ENCODE measurements at regions not wholly inside any gene's neighbourhood (a gene's known extent, or its start where the extent isn't known, plus 50 kb on each side); places are given as distances from the start of the nearest gene placed in this dataset.

DNA sequence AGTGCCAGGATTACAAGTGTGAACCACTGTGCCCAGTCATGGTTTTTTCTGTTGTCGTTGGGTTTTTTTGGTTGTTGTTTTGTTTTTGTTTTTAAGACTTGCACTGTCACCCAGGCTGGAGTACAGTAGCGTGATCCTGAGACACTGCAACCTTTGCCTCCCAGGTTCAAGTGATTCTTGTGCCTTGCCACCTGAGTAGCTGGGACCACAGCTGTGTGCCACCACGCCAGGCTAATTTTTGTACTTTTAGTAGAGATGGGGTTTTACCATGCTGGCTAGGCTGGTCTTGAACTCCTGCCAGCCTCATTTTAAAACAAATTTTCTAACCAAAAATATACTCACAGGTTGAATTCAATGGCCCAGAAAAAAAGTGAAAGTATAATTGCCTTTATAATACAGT, 174.1 kb downstream of the AHR start:
- H3K27me3 ChIP-seq (ENCODE audit: insufficient read depth, low read depth) = no peaks in the 10 kb centered on the region
- DNase-seq = no peak
- H3K4me3 ChIP-seq = no peak overlapping the region
- no peak overlapping the region for H3K27ac ChIP-seq
- no peaks in the 10 kb centered on the region for H4K20me1 ChIP-seq (ENCODE audit: insufficient read depth)
- TF ChIP-seq CTCF (conservative IDR thresholded peaks at IDR 0.05) (no peak), EZH2 (IDR thresholded peaks at IDR 0.05; ENCODE audit: low read depth) (no peak)
- H3K79me2 ChIP-seq (ENCODE audit: low read depth) = no peaks in the 10 kb centered on the region
- POLR2A ChIA-PET (ENCODE audit: unreplicated experiment) = no interaction called here
- no peaks in the 10 kb centered on the region for H3K9me3 ChIP-seq (ENCODE audit: insufficient read depth, low read depth)
- no peaks in the 10 kb centered on the region for H3F3A ChIP-seq (ENCODE audit: insufficient read depth, low read depth)
- 0 out of 2 replicates have a peak, but pooled peaks cover 3% of the 10 kb centered on the region for H3K9me2 ChIP-seq (ENCODE audit: insufficient read depth)
- H3K4me2 ChIP-seq = no peak overlapping the region
- no peaks in the 10 kb centered on the region for H3K36me3 ChIP-seq (ENCODE audit: low read depth)
- H3K4me1 ChIP-seq (replicated peaks; ENCODE audit: insufficient read depth) = no peaks in the 10 kb centered on the region
- H2AFZ ChIP-seq = no peak overlapping the region
- CTCF ChIA-PET = no interaction called here
- intact Hi-C loops (cut with micrococcal nuclease; ENCODE audit: unreplicated experiment) = no loop called here
- no TSS peak for BruUV-seq (replicated peaks)

- H3K27me3 ChIP-seq (ENCODE audit: insufficient read depth, low read depth) = no peaks in the 10 kb centered on the region
- no peak for TF ChIP-seq CTCF (conservative IDR thresholded peaks at IDR 0.05)
- no peak for TF ChIP-seq EZH2 (IDR thresholded peaks at IDR 0.05; ENCODE audit: low read depth)
- H3K4me2 ChIP-seq = no peak overlapping the region
- H3K9me2 ChIP-seq (ENCODE audit: insufficient read depth) = 0 out of 2 replicates have a peak, but pooled peaks cover 3% of the 10 kb centered on the region
- H3K36me3 ChIP-seq (ENCODE audit: low read depth) = no peaks in the 10 kb centered on the region
- H3K27ac ChIP-seq = no peak overlapping the region
- no peak overlapping the region for H2AFZ ChIP-seq
- no peaks in the 10 kb centered on the region for H3K79me2 ChIP-seq (ENCODE audit: low read depth)
- H4K20me1 ChIP-seq (ENCODE audit: insufficient read depth) = no peaks in the 10 kb centered on the region
- no TSS peak for BruUV-seq (replicated peaks)
- H3K4me1 ChIP-seq (replicated peaks; ENCODE audit: insufficient read depth) = no peaks in the 10 kb centered on the region
- DNase-seq = no peak
- H3F3A ChIP-seq (ENCODE audit: insufficient read depth, low read depth) = no peaks in the 10 kb centered on the region
- ChIA-PET POLR2A (ENCODE audit: unreplicated experiment) (no interaction called here), CTCF (interaction anchor here (0.7 kb wide), 1 partner anchor 103 kb away, joined by 3 read pairs; no protein-coding TSS in a partner anchor)
- H3K4me3 ChIP-seq = no peak overlapping the region
- H3K9me3 ChIP-seq (ENCODE audit: insufficient read depth, low read depth) = no peaks in the 10 kb centered on the region
- intact Hi-C loops (cut with micrococcal nuclease; ENCODE audit: unreplicated experiment) = no loop called here
Measured at GRCh38 chr7:17472939-17473338, 174.5 kb downstream of the AHR start.

DNA sequence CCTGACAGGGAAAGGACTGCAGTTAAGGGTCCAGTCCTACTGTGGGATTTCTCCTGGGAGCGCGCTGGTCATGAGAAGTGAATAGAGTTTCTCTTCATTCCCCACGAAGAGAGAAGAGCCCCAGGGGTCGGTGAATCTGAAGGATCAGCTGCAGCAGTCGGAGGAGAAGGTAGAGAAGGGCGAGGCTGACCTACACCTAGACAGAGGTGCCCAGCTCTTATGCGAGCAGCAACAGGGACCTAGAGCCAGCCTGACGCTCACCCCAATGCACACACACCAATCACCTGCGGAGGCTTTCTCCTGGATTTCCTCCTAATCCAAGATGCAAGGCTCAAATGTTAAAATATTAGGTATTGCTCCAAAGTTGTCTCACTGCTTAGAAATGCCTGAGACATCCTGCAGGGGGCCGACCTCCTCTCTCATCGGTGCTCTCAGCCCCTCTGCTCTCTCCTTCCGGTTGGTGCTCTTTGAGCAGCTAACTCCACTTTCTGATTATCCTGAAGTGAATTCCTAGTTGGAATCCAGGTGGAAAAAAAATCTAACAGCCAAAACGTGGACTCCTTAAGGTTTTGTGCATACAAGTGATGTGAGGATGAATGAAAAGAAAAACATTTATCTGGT, 176.4 kb downstream of the AHR start:
- H3K4me2 ChIP-seq = no peak overlapping the region

More for the DNA sequence above, 176.4 kb downstream of the AHR start:
- POLR2A ChIA-PET (ENCODE audit: unreplicated experiment) = no interaction called here
- BruUV-seq (replicated peaks) = no TSS peak
- intact Hi-C loops (cut with micrococcal nuclease; ENCODE audit: unreplicated experiment) = no loop called here
- Histone ChIP-seq H3K9me3 (ENCODE audit: insufficient read depth, low read depth) (no peaks in the 10 kb centered on the region), H3K79me2 (ENCODE audit: low read depth) (no peaks in the 10 kb centered on the region), H3K27ac (no peak overlapping the region), H3K9me2 (ENCODE audit: insufficient read depth) (0 out of 2 replicates have a peak, but pooled peaks cover 3% of the 10 kb centered on the region), H3K36me3 (ENCODE audit: low read depth) (no peaks in the 10 kb centered on the region), H3K27me3 (ENCODE audit: insufficient read depth, low read depth) (no peaks in the 10 kb centered on the region), H3K4me3 (no peak overlapping the region), H3F3A (ENCODE audit: insufficient read depth, low read depth) (no peaks in the 10 kb centered on the region), H3K4me1 (replicated peaks; ENCODE audit: insufficient read depth) (no peaks in the 10 kb centered on the region), H2AFZ (no peak overlapping the region), H4K20me1 (ENCODE audit: insufficient read depth) (no peaks in the 10 kb centered on the region)
- TF ChIP-seq CTCF (conservative IDR thresholded peaks at IDR 0.05) (peak; percentile 36; the same call in 1 of the 2 replicates), EZH2 (IDR thresholded peaks at IDR 0.05; ENCODE audit: low read depth) (no peak)
- no peak for DNase-seq
- CTCF ChIA-PET = no interaction called here

Measured in PC-9 (cell line).